Gastroesophageal sphincter (tissue), 3 donors: ENCODE measurements at regions not wholly inside any gene's neighbourhood (a gene's known extent, or its start where the extent isn't known, plus 50 kb on each side); places are given as distances from the start of the nearest gene placed in this dataset.

ENCODE experiments used
- CTCF ChIP-seq, 4 experiments: fragments of 200-600 bp in 2 of 4; fragments of 450-650 bp in 2 of 4; sonication (generic) in 1 of 4; IDR thresholded peaks; one replicate each; pipeline ENCODE4 v1.5.1; 2017 to 2019; ENCODE audit warnings: antibody characterized with exemption in 4 of 4, mild to moderate bottlenecking in 2 of 4, moderate library complexity in 2 of 4
- EP300 ChIP-seq: sonication (generic); formaldehyde crosslinking; IDR thresholded peaks from one replicate; pipeline ENCODE4 v1.6.1; 2017; ENCODE audit warnings: antibody characterized with exemption, mild to moderate bottlenecking
- POLR2A ChIP-seq, 2 donors: fragments of 450-650 bp; IDR thresholded peaks; one replicate each; pipeline ENCODE4 v1.6.1; 2017; ENCODE audit warnings: antibody characterized with exemption in 2 of 2, mild to moderate bottlenecking in 2 of 2, moderate library complexity in 1 of 2
- POLR2AphosphoS5 ChIP-seq: sonication (generic); formaldehyde crosslinking; IDR thresholded peaks from one replicate; pipeline ENCODE4 v1.6.1; 2017; ENCODE audit warnings: antibody characterized with exemption

- TF ChIP-seq POLR2A (IDR thresholded peaks at IDR 0.05) (no peak), CTCF (IDR thresholded peaks at IDR 0.05) (no peak), POLR2AphosphoS5 (no peak), EP300 (no peak)
Observed at GRCh38 chr5:135678640-135679268, 100.0 kb upstream of the CXCL14 start.
